GM21423 (cell line): ENCODE measurements at regions not wholly inside any gene's neighbourhood (a gene's known extent, or its start where the extent isn't known, plus 50 kb on each side); places are given as distances from the start of the nearest gene placed in this dataset.
"Not testable (repeated sequence)": the region's sequence is repeated elsewhere in the genome, so short reads cannot be mapped to it uniquely, and the experiment has no call there.

Experiments
- ATAC-seq: cut with Tn5 transposase; IDR thresholded peaks from one replicate; pipeline ENCODE4 v1.9.1; 2021; ENCODE audit warnings: mild to moderate bottlenecking, moderate library complexity; ENCODE audit not compliant: unreplicated experiment

DNA sequence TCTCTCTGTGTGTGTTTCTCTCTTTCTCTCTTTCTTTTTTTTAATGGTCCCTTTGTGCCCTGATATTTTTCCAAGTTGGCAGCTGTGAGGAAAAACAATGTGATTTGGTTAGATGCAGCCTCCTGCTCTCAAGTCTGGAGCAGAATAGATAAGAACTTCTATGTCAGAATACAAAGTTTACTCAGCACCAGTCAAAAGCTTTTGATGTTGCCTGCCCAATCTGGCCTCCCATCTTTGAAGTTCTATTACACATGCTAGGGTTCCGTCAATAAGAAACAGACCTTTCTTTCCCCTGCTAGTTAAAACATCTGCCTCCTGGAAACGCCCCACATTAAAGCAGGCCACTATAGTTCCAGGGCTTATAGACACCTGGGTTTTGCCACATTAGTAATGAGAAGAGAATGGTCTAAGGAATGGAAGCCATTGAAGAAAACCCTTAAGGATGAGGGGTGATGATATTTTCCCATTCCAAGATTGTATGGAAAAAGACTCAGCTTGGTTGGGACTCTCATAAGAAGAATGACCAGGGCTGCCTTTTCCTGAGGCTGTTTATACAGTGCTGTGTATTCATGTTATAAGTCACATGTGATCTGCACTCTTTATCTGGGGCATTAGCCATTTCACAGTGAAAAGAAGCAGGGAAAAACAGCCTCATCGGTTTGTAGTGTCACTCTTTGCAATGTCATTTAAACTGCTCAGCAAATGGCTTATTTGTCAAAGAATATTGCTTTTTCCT is 414.7 kb upstream of the PROX1 start:
- ATAC-seq: no peak

DNA sequence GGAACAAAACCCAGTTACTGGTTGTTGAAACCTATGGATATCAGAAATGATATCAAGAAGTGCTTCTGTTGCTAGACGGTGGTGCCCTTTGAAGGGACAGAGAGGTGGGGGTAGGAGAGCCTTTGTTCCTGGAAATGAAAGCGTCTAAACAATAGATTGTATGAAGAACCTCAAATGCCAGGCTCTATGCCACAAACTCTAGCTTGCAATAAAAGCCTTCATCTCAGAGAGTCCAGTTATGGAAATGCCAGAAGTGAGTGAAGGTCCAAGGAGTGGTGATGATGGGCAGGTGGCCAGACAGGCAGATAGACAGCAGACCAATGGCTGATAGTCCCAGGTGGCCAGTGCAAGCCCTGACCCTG is 414.1 kb upstream of the PROX1 start:
- ATAC-seq: no peak

DNA sequence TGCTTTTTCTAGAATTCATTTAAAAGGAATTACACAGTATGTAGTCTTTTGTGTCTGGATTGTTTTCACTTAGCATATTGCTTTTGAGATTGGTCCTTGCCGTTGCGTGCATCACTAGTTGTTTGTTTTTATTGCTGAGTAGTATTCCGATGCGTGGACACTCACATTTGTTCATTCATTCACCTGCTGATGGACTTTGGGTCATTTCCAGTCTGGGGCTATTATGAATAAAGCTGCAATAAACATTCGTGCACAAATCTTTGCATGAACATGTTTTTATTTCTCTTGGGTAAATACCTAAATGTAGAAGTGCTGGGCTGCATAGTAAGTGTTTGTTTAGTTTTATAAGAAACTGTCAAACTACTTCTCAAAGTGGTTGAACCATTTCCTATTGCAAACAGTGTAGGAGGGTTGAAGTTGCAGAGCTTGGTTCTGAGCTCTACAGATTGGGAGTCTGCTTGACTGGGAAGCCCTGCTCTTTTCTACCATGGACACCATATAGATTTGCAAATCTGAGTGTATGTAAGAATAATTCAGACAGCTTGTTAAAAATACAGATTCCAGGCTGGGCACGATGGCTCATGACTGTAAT is 404.7 kb upstream of the PROX1 start:
- ATAC-seq: no peak

DNA sequence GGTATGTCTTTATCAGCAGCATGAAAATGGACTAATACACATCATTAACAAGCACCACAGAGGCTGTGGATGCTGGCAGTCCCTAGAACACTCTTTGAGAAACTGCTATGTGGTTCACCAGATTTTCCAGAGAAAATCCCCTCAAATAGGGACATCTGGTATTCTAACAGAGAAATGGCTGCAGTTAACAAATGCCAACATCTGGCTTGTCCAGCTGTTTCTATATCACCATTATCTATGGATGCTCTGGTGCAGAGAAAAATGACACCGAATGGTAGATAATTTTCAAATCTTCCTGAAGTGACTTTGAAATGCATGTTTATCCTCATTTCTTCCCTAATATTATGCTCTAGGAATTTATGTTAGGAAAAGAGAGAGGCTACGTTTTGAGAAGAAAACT is 403.5 kb upstream of the PROX1 start:
- ATAC-seq: no peak

DNA sequence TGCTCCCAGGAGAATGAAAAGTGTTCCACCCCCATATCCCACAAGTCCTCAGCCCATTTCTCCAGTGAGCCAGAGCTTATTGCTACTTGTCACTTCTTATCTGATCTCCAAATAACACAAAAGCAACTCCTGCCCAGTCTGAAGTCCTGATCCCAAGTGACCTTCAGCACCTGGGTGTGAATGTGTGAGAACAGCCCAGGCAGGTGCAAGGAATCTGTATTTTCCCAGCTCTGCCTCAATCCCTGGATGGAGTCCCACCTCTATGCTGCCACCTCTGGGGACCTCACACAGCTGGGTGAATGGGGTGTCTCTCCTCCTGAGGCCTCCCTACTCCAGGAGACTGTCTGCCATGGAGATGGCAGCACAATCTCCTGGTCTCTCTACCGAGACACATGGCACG is 402.4 kb upstream of the PROX1 start:
- ATAC-seq: no peak

DNA sequence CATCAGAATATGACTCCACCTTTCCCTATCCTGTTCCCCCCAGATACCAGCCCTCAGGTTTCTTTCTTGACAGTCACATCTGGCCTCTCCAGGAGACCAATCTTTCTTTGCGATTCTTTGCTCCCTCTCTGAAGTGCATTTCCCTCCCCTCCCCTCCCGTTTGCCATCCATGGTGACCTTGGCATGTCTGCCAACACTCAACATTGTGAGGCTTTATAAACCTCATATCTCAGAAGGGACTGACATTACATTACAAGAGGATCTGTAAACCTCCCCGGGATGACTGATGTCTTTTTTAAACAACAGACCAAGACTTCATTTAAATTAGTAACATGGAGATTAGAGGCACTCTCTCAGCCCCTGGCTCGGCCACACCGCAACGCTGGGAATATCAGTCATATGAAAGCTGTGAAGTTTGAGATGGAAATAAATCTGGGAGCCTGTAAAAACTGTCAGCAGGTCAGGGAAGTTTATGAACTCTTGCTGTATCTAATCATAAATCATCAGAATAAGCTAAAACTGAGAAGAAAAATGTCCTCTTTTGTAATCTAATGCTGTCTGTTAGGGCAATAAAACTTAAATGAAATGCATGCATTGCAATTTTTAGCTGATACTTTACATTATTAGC is 401.7 kb upstream of the PROX1 start:
- no peak for ATAC-seq

DNA sequence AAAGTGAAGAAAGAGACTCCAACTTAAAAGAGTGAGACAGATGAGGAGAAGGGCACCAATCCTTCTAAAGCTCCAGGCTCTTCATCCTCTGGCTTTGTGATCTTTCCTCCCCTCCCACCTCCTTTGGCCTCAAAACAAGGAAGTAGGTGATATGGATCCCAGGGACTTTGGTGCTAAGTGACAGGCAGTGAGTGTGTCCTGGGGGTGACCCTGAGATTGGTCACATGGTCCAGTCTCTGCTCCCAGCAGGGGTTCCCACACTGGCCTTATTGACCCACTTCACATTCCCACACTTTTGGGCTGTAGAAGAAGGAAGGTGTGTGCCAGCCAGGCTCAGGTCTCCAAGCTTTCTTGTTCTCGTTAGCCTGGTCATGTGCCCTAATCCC is 401.2 kb upstream of the PROX1 start:
- ATAC-seq: no peak

DNA sequence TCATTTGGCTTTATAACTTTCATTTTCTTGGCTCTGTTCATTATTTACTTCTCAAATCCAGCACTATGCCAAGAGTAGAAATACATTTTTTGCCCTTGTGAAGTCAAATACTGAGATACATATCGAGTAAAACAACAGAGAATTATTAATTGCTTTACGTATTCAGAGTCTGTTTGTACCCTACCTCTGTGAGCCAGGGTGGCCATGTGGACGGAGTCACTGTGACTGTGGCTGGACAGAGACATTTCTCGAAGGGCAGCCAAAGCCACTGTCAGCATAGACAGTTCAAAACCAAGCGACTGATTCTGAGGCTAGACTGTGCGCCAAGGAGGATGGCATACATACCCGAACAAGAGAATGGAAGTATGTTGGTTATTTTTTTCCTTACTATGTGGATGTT is 391.0 kb upstream of the PROX1 start:
- ATAC-seq: no peak

DNA sequence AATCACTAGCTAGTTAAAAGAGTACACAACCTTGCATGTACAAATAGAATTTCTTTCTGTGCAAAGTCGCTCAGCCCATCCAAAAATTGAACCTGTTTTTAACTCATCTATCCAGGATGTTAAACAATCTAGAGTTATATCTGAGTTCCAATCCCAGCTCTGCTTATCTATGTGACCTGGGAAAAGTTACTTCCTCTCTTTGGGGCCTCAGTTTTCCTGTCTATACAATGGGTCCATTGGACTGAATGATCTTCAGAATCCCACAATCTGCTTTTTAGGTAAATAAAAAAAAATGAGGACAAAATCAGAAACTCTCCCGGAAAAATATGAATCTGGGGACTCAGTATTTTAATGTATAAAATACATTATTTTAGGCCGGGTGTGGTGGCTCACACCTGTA is 389.5 kb upstream of the PROX1 start:
- ATAC-seq: no peak

DNA sequence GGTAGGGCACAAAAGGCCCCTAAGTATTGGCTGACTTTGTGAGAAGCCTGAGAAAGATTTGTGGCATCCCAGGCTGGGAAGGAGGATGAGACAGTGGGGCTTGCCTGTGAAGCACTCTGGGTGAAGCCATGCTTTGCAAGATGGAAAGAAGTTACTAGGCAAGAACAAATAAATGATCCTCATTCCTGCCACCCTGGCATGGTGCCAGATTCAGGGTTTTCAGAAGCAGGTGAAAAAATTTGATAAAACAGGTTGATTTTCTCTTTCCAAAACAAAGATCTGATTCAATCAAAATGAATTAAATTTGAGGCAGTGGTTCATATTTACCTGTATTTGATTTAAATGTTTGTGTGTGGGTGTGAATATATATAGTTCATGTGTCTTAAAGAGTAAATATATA is 386.9 kb upstream of the PROX1 start:
- no peak for ATAC-seq

DNA sequence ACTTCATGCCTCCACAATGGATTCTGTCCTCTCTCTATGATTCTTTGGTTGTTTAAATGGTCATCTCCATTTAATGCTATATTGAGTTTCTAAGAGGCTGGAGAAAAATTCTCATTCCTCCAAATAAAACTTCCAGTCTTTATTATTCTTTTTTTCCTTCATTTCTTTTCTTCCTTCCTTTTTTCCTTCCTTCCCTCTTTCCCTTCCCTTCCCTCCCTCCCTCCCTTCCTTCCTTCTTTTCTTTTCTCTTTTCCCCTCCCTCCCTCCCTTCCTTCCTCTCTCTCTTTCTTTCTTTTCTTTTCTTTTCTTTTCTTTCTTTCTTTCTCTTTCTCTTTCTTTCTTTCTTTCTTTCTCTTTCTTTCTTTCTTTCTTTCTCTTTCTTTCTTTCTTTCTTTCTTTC is 386.1 kb upstream of the PROX1 start:
- ATAC-seq: not testable (repeated sequence)

DNA sequence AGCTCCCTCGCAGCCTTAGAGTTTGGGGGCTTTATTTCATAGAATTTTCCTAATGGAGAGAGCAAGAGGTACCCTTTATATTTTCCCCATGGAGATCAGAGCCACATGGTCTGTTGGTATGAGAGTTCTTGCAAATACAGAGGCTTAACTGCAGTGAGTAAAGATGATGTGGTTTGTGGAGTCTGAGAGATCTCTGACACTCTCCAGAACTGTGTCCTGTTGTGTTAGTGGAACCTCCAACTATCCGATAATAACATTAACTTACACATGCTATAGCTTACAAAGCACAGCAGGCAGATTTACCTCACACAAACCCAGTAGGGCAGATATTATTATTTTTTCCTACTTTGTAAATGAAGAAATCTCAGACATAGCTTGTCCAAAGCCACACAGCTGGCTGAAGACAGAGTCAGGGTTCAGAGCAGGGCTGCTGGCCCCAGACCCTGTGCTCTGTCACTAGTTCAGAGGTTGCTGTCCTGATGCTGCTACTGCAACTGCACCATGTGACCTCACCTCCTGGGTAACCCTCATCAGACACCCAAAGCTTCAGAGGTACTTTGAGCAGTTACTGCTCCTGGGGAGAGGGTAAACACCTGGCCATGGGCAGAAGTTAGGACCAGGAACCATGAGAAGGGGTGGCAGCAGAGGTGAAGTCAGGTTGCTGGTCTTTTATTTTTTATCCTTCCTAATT is 384.8 kb upstream of the PROX1 start:
- no peak for ATAC-seq

DNA sequence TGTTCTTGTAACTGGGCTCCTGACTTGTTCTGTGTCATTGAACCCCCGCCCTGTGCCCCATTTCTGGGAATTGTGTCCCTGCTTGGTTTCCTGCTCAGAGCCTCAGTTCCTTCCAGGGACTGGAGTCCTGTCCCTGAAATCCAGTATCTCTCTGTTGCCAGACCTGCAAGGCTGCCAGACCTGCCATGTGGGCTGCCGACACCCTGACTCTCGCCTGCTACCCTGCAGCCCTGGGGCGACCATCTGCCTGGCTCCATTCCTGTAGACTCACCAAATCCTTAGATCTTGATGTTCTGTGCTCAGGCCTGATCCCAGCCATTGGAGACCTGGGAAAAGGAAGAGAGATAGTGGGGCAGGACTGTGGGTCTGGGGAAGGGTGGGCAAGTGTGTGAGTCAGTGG is 383.3 kb upstream of the PROX1 start:
- no peak for ATAC-seq

DNA sequence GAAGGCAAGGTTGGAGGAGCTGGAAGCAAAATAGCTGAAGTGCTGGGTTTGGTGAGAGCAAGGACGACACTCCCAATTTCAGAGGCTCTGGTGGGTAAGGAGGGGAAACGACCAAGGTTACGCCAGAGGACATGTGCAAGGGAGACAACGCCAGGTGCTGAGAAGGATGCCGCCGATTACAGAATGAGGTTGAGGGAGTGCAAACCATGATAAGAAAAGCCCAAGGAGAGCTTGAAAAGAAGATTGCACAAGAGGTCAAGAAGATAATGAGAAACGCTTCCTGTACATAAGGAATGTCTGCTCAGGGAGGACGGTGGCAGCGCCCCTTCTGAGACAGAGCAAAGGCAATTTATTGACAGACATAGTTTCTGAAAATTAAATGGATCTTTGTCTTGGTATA is 382.0 kb upstream of the PROX1 start:
- ATAC-seq: no peak

DNA sequence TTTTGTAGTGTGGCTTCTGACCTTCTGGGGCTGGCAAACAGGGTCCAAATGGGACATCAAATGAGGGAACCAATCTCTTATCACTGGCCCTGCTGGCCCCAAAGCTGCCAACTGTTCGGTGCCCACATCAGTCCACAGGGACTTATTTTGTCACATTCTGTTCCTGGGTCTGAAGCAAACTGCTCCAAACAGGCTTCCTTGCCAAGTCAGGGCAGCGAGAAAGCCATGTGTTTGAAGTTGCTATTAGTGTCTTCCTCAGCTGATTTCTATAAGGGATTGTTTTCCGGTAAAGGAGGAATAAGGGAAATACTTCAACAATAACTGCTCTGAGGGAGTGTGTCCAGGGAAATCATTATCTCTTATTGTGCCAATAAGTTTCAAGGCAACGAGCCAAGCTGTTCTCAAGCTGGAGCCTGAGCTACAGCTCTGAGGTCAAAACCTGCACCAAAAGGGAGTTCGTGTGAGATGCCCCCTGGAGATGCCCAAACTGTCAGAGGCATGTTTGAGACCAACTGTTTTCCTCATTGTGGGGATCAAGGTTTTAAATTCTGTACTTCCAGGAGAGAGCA is 381.4 kb upstream of the PROX1 start:
- ATAC-seq: no peak

DNA sequence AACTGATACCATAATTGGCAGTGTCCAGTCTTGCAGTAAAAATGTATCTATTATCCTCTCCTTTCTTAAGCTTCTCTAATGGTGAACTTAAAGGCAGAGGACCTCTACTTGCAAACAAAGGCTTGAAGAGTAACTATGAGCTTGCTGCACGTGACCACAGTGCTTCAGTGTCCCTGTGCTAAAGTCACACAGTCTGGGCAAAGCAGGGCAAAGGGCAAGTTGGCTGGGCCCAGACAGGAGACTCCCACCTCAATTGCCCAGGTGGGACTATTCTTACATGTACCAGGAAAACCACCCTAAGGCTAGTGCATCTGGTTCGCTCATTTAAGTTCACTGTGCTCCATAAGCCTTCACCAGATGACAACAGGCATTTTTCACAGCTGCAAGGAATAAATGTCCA is 374.2 kb upstream of the PROX1 start:
- no peak for ATAC-seq

DNA sequence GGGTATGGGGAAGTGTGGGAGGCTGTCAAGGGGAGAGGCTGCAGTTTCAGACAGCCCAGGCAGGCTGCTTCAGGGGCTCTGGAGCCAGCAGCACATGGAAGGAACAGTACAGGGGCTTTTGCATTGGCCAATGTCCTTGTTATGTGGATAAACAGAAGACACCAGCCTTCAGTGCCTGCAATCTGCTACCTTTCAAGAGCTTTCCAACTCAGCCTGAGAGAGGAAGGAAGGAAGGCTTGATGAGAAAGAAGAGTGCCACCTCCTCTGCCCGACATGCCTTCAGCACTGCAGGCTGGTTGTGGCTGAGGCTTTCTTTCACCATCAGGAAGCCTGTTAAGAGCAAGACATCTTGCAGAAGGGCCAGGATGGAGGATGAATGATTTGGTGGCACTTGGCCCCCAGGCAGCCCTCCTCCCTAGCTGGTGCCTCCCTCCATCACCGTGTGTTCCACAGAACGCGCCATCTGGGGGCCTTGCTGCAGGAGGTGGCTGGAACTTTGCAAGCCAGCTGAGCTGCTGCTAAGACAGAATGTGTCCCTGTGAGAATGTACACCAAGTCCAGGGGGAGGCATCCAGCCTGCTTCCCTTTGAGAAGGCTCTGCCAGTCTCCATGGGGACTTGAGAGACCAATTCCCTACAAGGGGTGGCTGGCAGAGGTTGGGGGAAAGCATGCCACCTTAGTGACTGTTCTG is 372.4 kb upstream of the PROX1 start:
- ATAC-seq: no peak

DNA sequence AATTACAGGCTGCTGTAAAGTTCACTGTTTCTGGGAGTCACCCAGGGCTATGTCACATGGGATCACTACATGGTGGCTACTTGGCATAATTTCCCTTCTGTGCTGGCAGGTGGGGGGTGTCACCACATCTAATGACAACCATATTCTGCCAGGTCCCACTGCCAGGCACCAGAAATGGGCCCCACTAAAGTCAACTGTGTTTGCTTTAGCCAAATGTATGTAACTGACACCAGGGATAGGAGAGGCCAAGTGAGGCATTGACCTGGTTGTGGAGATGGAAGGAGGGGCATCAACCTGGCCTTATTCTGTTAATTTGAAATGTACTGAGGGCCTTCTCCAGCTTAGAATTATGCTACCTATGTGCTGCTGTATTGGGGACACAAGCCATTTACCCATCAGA is 370.6 kb upstream of the PROX1 start:
- no peak for ATAC-seq

DNA sequence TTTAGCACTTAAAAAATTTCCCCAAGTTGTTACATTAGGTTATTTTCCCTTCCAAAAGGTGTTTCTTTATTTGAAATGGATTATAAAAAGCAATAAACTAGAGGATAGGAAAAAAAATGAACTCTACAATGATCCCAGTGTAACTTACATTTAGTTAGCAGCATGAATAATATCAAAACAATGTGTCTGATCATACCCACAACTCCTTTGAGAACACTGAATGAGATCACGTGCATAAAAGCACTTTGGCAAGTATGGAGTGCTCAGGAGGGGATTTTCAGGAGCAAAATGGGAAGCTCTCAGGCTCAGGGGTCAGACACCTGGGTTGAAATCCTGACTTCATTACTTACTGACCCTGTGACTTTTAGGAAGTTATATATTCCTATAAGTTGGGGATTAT is 369.7 kb upstream of the PROX1 start:
- no peak for ATAC-seq

DNA sequence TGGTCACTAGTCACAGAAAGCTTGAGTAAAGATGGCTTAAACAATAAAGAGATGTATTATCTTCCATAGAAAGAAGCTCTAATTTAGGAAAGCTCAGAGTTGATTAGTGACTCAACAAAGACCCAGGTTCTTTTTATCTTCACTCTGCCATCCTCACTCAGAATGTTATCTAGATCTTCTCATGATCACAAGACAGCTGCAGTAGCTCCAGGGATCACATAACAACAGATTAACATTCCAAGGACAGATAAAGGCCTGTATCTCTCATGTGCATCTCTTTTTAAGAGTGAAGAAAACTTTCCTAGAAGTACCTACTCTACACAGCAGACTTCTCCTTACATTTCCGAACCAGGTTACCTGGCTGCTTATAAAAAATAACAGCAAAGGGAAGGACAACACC is 368.7 kb upstream of the PROX1 start:
- ATAC-seq: no peak

DNA sequence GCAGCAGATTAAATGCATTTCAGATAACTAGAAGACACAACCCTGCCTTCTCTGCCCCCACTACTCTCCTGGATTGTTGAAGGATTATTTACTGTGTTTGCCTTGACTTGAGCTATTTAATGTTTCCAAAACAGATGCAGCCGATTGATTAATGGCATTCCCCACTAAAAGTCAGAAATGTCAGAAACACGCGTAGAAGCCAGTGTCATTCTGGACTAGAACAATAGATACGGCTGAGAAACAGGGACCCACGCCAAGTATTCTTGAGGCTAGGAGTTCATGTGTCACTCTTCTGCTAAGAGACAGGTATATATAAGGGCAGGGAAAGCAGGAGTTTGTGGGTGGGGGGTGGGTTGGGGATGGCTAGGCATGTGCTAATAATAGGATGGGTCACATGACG is 366.7 kb upstream of the PROX1 start:
- no peak for ATAC-seq
